H9 (cell line): ENCODE measurements at regions not wholly inside any gene's neighbourhood (a gene's known extent, or its start where the extent isn't known, plus 50 kb on each side); places are given as distances from the start of the nearest gene placed in this dataset.

ENCODE experiments used
- DNase-seq: peaks from one replicate; pipeline ENCODE4 v3.0.0-alpha.2; 2017
- H2AFZ ChIP-seq: one replicate; pipeline ENCODE4 v1.6.1; 2013; ENCODE audit warnings: mild to moderate bottlenecking, low read length, control low read depth, moderate library complexity
- H2AK5ac ChIP-seq: 2 replicates; pipeline ENCODE4 v1.6.1; 2013; ENCODE audit warnings: low read length, control low read depth, mixed read lengths; ENCODE audit not compliant: insufficient read length
- H2BK120ac ChIP-seq: one replicate; pipeline ENCODE4 v1.6.1; 2013; ENCODE audit warnings: low read depth, mild to moderate bottlenecking, low read length, control low read depth, inconsistent platforms; ENCODE audit not compliant: poor library complexity, severe bottlenecking
- H2BK12ac ChIP-seq: 2 replicates; pipeline ENCODE4 v1.6.1; 2013; ENCODE audit warnings: low read length, control low read depth, mixed read lengths, low read depth; ENCODE audit not compliant: insufficient read length
- H2BK15ac ChIP-seq: 2 replicates; pipeline ENCODE4 v1.6.1; 2013; ENCODE audit warnings: low read depth, low read length, control low read depth
- H2BK20ac ChIP-seq: one replicate; pipeline ENCODE4 v1.6.1; 2013; ENCODE audit warnings: low read depth, mild to moderate bottlenecking, low read length, control low read depth, inconsistent platforms; ENCODE audit not compliant: poor library complexity, severe bottlenecking
- H2BK5ac ChIP-seq: 2 replicates; pipeline ENCODE4 v1.6.1; 2013; ENCODE audit warnings: low read length, control low read depth, mixed read lengths; ENCODE audit not compliant: insufficient read length
- H3K14ac ChIP-seq: 2 replicates; pipeline ENCODE4 v1.6.1; 2013; ENCODE audit warnings: low read length, control low read depth; ENCODE audit not compliant: insufficient read depth
- H3K18ac ChIP-seq: 2 replicates; pipeline ENCODE4 v1.6.1; 2013; ENCODE audit warnings: low read depth, mild to moderate bottlenecking, mixed read lengths, low read length, control low read depth; ENCODE audit not compliant: insufficient read length
- H3K23ac ChIP-seq: 2 replicates; pipeline ENCODE4 v1.6.1; 2013; ENCODE audit warnings: low read length, control low read depth, mixed read lengths, low read depth; ENCODE audit not compliant: insufficient read length
- H3K23me2 ChIP-seq: 2 replicates; pipeline ENCODE4 v1.6.1; 2013; ENCODE audit warnings: low read depth, mild to moderate bottlenecking, mixed read lengths, low read length, control low read depth; ENCODE audit not compliant: insufficient read length, poor library complexity, severe bottlenecking
- H3K27ac ChIP-seq: 2 replicates; pipeline ENCODE4 v1.5.1; 2013; ENCODE audit warnings: low read length, control low read depth, mixed read lengths, low read depth; ENCODE audit not compliant: insufficient read length
- H3K27me3 ChIP-seq: 2 replicates; pipeline ENCODE4 v1.6.1; 2013; ENCODE audit warnings: low read length, control low read depth, inconsistent platforms; ENCODE audit not compliant: insufficient read depth
- H3K4ac ChIP-seq: 2 replicates; pipeline ENCODE4 v1.6.1; 2013; ENCODE audit warnings: low read depth, mild to moderate bottlenecking, control low read depth, inconsistent platforms, low read length, moderate library complexity
- H3K4me1 ChIP-seq: 2 replicates; pipeline ENCODE4 v1.6.1; 2013; ENCODE audit warnings: low read length, control low read depth, inconsistent platforms; ENCODE audit not compliant: insufficient read depth
- H3K4me2 ChIP-seq: 2 replicates; pipeline ENCODE4 v1.6.1; 2013; ENCODE audit warnings: low read length, control low read depth, mixed read lengths; ENCODE audit not compliant: insufficient read length, insufficient read depth
- H3K56ac ChIP-seq: 2 replicates; pipeline ENCODE4 v1.6.1; 2013; ENCODE audit warnings: low read depth, mild to moderate bottlenecking, mixed read lengths, low read length, control low read depth; ENCODE audit not compliant: insufficient read length
- H3K79me1 ChIP-seq: 2 replicates; pipeline ENCODE4 v1.6.1; 2013; ENCODE audit warnings: low read depth, mild to moderate bottlenecking, moderate library complexity, low read length, control low read depth, inconsistent platforms; ENCODE audit not compliant: insufficient read depth, poor library complexity, severe bottlenecking
- H3K79me2 ChIP-seq: 2 replicates; pipeline ENCODE4 v1.6.1; 2013; ENCODE audit warnings: low read length, control low read depth, inconsistent platforms; ENCODE audit not compliant: insufficient read depth
- H3K9ac ChIP-seq: 2 replicates; pipeline ENCODE4 v1.6.1; 2013; ENCODE audit warnings: low read length, control low read depth, mixed read lengths; ENCODE audit not compliant: insufficient read length; ENCODE audit errors: extremely low read depth
- H3K9me3 ChIP-seq: one replicate; pipeline ENCODE4 v1.6.1; 2013; ENCODE audit warnings: low read depth, low read length, inconsistent platforms; ENCODE audit not compliant: control insufficient read depth
- H3T11ph ChIP-seq: one replicate; pipeline ENCODE4 v1.6.1; 2013; ENCODE audit warnings: mild to moderate bottlenecking, low read length, control low read depth, inconsistent platforms
- H4K20me1 ChIP-seq: one replicate; pipeline ENCODE4 v1.6.1; 2013; ENCODE audit not compliant: control insufficient read depth, insufficient read length, insufficient read depth
- H4K5ac ChIP-seq: 2 replicates; pipeline ENCODE4 v1.6.1; 2013; ENCODE audit warnings: low read depth, mild to moderate bottlenecking, mixed read lengths, low read length, control low read depth; ENCODE audit not compliant: insufficient read length
- H4K8ac ChIP-seq: replicated peaks from 2 replicates; pipeline ENCODE4 v1.6.1; 2013; ENCODE audit warnings: low read length, control low read depth, mixed read lengths, low read depth; ENCODE audit not compliant: insufficient read length
- H4K91ac ChIP-seq: 2 replicates; pipeline ENCODE4 v1.6.1; 2013; ENCODE audit warnings: low read depth, mild to moderate bottlenecking, moderate library complexity, mixed read lengths, low read length, control low read depth; ENCODE audit not compliant: insufficient read length
- H3K27ac Mint-ChIP-seq, 3 experiments: 2 replicates in 2 of 3; 3 replicates in 1 of 3; pipeline ENCODE4 v1.8.0; 2020 to 2021; ENCODE audit warnings: mixed read lengths in 3 of 3, mild to moderate bottlenecking in 1 of 3, moderate library complexity in 1 of 3
- H3K27me3 Mint-ChIP-seq: 2 replicates; pipeline ENCODE4 v1.8.0; 2021; ENCODE audit warnings: low read depth, mild to moderate bottlenecking, moderate library complexity, mixed read lengths
- H3K36me3 Mint-ChIP-seq, 3 experiments: 2 replicates in 2 of 3; 3 replicates in 1 of 3; pipeline ENCODE4 v1.8.0; 2020 to 2021; ENCODE audit warnings: low read depth in 3 of 3, mixed read lengths in 3 of 3; ENCODE audit not compliant: insufficient read depth in 1 of 3
- H3K4me1 Mint-ChIP-seq, 2 experiments: 2 replicates each; pipeline ENCODE4 v1.8.0; 2020; ENCODE audit warnings: mixed read lengths in 2 of 2
- H3K4me3 Mint-ChIP-seq, 2 experiments: 2 replicates in 1 of 2; 3 replicates in 1 of 2; pipeline ENCODE4 v1.8.0; 2020 to 2021; ENCODE audit warnings: mild to moderate bottlenecking in 2 of 2, mixed read lengths in 2 of 2, moderate library complexity in 1 of 2
- H3K9me3 Mint-ChIP-seq, 2 experiments: 2 replicates in 1 of 2; 3 replicates in 1 of 2; pipeline ENCODE4 v1.8.0; 2020; ENCODE audit warnings: mild to moderate bottlenecking in 2 of 2, mixed read lengths in 2 of 2, moderate library complexity in 1 of 2
- WGBS: extraction: QIAGEN DNeasy Blood & Tissue Kit; methylation state at CpG from one replicate; pipeline ENCODE4 v1.1.7; 2013; ENCODE audit warnings: missing lambda C conversion rate, low lambda C conversion rate, mixed read lengths; ENCODE audit not compliant: insufficient read length; ENCODE audit errors: extremely low coverage; 5-methylcytosine and 5-hydroxymethylcytosine counted together
- TF ChIP-seq, protein P1 (sequence below): fragments of 200-600 bp; sonication (generic); conservative IDR thresholded peaks from 3 replicates; pipeline ENCODE4 v1.8.0; 2021; ENCODE audit warnings: antibody characterized with exemption, mild to moderate bottlenecking

GRCh38 chrX:116277351-116278225 lies 107.0 kb downstream of the AGTR2 start:
- Histone ChIP-seq H2AFZ (no peak overlapping the region), H3K23ac (no peak overlapping the region), H3K56ac (no peak overlapping the region), H4K20me1 (no peaks in the 10 kb centered on the region), H3K9ac (no peak overlapping the region), H3K9me3 (no peaks in the 10 kb centered on the region), H2AK5ac (no peak overlapping the region), H2BK5ac (no peak overlapping the region), H3K14ac (no peak overlapping the region), H2BK15ac (no peak overlapping the region), H3T11ph (no peak overlapping the region), H3K27ac (no peak overlapping the region), H4K91ac (no peak overlapping the region), H2BK120ac (no peak overlapping the region), H4K5ac (no peak overlapping the region), H3K18ac (no peak overlapping the region), H3K23me2 (no peaks in the 10 kb centered on the region), H4K8ac (no peak overlapping the region), H3K4me1 (no peaks in the 10 kb centered on the region), H3K4ac (no peak overlapping the region), H3K27me3 (no peaks in the 10 kb centered on the region), H3K4me2 (no peak overlapping the region), H3K79me2 (no peaks in the 10 kb centered on the region), H2BK20ac (no peak overlapping the region), H3K79me1 (no peaks in the 10 kb centered on the region), H2BK12ac (no peak overlapping the region)
- no peaks in the 10 kb centered on the region for H3K36me3 Mint-ChIP-seq
- H3K27me3 Mint-ChIP-seq: peaks cover 1% of the 10 kb centered on the region; the same call in 1 of the 2 replicates
- no peak overlapping the region for H3K27ac Mint-ChIP-seq
- peaks cover 0 to 3% of the 10 kb centered on the region in 2 experiments; a peak in 1 of 4 replicates for H3K4me1 Mint-ChIP-seq
- TF ChIP-seq, protein P1, sequence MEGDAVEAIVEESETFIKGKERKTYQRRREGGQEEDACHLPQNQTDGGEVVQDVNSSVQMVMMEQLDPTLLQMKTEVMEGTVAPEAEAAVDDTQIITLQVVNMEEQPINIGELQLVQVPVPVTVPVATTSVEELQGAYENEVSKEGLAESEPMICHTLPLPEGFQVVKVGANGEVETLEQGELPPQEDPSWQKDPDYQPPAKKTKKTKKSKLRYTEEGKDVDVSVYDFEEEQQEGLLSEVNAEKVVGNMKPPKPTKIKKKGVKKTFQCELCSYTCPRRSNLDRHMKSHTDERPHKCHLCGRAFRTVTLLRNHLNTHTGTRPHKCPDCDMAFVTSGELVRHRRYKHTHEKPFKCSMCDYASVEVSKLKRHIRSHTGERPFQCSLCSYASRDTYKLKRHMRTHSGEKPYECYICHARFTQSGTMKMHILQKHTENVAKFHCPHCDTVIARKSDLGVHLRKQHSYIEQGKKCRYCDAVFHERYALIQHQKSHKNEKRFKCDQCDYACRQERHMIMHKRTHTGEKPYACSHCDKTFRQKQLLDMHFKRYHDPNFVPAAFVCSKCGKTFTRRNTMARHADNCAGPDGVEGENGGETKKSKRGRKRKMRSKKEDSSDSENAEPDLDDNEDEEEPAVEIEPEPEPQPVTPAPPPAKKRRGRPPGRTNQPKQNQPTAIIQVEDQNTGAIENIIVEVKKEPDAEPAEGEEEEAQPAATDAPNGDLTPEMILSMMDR: no peak
- no CpG with 5 or more reads among the region's 7 CpGs for WGBS
- no peak overlapping the region for H3K4me3 Mint-ChIP-seq
- 0 out of 5 replicates have a peak, but pooled peaks cover 0 to 3% of the 10 kb centered on the region in 2 experiments for H3K9me3 Mint-ChIP-seq
- DNase-seq: no peak
